Activated T-cell treated with anti-CD3 and anti-CD28 coated beads for 24 hours (primary cell): ENCODE measurements at regions not wholly inside any gene's neighbourhood (a gene's known extent, or its start where the extent isn't known, plus 50 kb on each side); places are given as distances from the start of the nearest gene placed in this dataset.

Experiments used
- DNase-seq: peaks from one replicate; pipeline ENCODE4 v3.0.0-alpha.2; 2020; ENCODE audit warnings: low read depth

GRCh38 chr16:85492295-85492864, 120.7 kb upstream of the GSE1 start:
- no peak for DNase-seq

GRCh38 chr16:85494315-85494714, 118.8 kb upstream of the GSE1 start:
- no peak for DNase-seq

- no peak for DNase-seq
These were observed 117.9 kb upstream of the GSE1 start for GRCh38 chr16:85495259-85495658.

GRCh38 chr16:85495823-85496538, 117.1 kb upstream of the GSE1 start:
- no peak for DNase-seq

GRCh38 chr16:85497622-85498314, 115.4 kb upstream of the GSE1 start:
- DNase-seq, result no peak

GRCh38 chr16:85498607-85499006, 114.5 kb upstream of the GSE1 start:
- DNase-seq, result no peak

GRCh38 chr16:85500220-85500619, 112.9 kb upstream of the GSE1 start:
- DNase-seq, result no peak

- no peak for DNase-seq
These were observed 111.2 kb upstream of the GSE1 start for GRCh38 chr16:85501900-85502299.

- no peak for DNase-seq
These were observed 110.8 kb upstream of the GSE1 start for GRCh38 chr16:85502357-85502756.

- DNase-seq, result no peak
These were observed 109.4 kb upstream of the GSE1 start for GRCh38 chr16:85503679-85504231.

- no peak for DNase-seq
These were observed 108.9 kb upstream of the GSE1 start for GRCh38 chr16:85504242-85504641.

GRCh38 chr16:85505794-85506634, 107.1 kb upstream of the GSE1 start:
- DNase-seq, result no peak

GRCh38 chr16:85506635-85506911, 106.5 kb upstream of the GSE1 start:
- DNase-seq, result no peak

GRCh38 chr16:85507342-85507741, 105.8 kb upstream of the GSE1 start:
- DNase-seq, result no peak

GRCh38 chr16:85508388-85508787, 104.7 kb upstream of the GSE1 start:
- DNase-seq, result no peak

GRCh38 chr16:85508993-85509392, 104.1 kb upstream of the GSE1 start:
- no peak for DNase-seq

- no peak for DNase-seq
These were observed 103.0 kb upstream of the GSE1 start for GRCh38 chr16:85510041-85510659.

- no peak for DNase-seq
These were observed 100.9 kb upstream of the GSE1 start for GRCh38 chr16:85511938-85512807.

- DNase-seq, result no peak
These were observed 100.4 kb upstream of the GSE1 start for GRCh38 chr16:85512808-85513115.

- DNase-seq, result no peak
These were observed 99.9 kb upstream of the GSE1 start for GRCh38 chr16:85513180-85513579.

GRCh38 chr16:85513649-85514048, 99.5 kb upstream of the GSE1 start:
- DNase-seq, result no peak
